Thyroid gland (tissue), 4 donors: ENCODE measurements at regions not wholly inside any gene's neighbourhood (a gene's known extent, or its start where the extent isn't known, plus 50 kb on each side); places are given as distances from the start of the nearest gene placed in this dataset.

Experiments
- DNase-seq, 2 donors: peaks; one replicate each; pipeline ENCODE4 v3.0.0-alpha.2; 2019
- H3K27ac ChIP-seq, 3 donors: fragments of 200-600 bp; sonication (generic); 1 replicate in 2 of 3; 2 replicates in 1 of 3; pipeline ENCODE4 v1.5.1; 2016 to 2019; ENCODE audit warnings: mild to moderate bottlenecking in 1 of 3, moderate library complexity in 1 of 3
- H3K27me3 ChIP-seq: fragments of 200-600 bp; sonication (generic); one replicate; pipeline ENCODE4 v1.5.1; 2019
- H3K36me3 ChIP-seq, 2 donors: fragments of 200-600 bp; sonication (generic); one replicate each; pipeline ENCODE4 v1.5.1; 2016 to 2019
- H3K4me1 ChIP-seq, 2 donors: fragments of 200-600 bp; sonication (generic); one replicate each; pipeline ENCODE4 v1.5.1; 2017 to 2019
- H3K4me3 ChIP-seq, 3 donors: fragments of 200-600 bp; sonication (generic); replicated peaks in 1 of 3; 1 replicate in 2 of 3; 2 replicates in 1 of 3; pipeline ENCODE4 v1.5.1; 2016; ENCODE audit warnings: mild to moderate bottlenecking in 1 of 3
- H3K9me3 ChIP-seq: fragments of 200-600 bp; sonication (generic); one replicate; pipeline ENCODE4 v1.5.1; 2017
- CTCF ChIP-seq, 6 experiments: fragments of 200-600 bp in 3 of 6; fragments of 450-650 bp in 3 of 6; sonication (generic) in 3 of 6; IDR thresholded peaks; one replicate each; pipeline ENCODE4 v1.5.1; 2016 to 2019; ENCODE audit warnings: antibody characterized with exemption in 6 of 6, mild to moderate bottlenecking in 2 of 6, inconsistent platforms in 1 of 6, moderate library complexity in 1 of 6
- POLR2A ChIP-seq, 2 donors: fragments of 450-650 bp; IDR thresholded peaks; one replicate each; pipeline ENCODE4 v1.6.1; 2017; ENCODE audit warnings: antibody characterized with exemption in 2 of 2, mild to moderate bottlenecking in 2 of 2, moderate library complexity in 1 of 2
- WGBS, 2 donors: methylation state at CpG; one replicate each; pipeline ENCODE4 v1.1.5; 2017; 5-methylcytosine and 5-hydroxymethylcytosine counted together
- intact Hi-C: fragments of 100-400 bp; cut with DNase I; formaldehyde crosslinking; loops from one replicate; pipeline ENCODE4 v1.15.1; 2023

GRCh38 chr2:107363806-107364205, 462.9 kb upstream of the RGPD4 start:
- TF ChIP-seq CTCF (IDR thresholded peaks at IDR 0.05), result no peak
- no peak for TF ChIP-seq POLR2A (IDR thresholded peaks at IDR 0.05)
- Histone ChIP-seq H3K27ac (peak overlapping the region in 2 of 3 donors; percentile 39 to 82), H3K36me3 (no peaks in the 10 kb centered on the region), H3K4me3 (no peak overlapping the region), H3K4me1 (peaks cover 35 to 36% of the 10 kb centered on the region in 2 donors), H3K9me3 (no peaks in the 10 kb centered on the region), H3K27me3 (no peaks in the 10 kb centered on the region)
- no peak for DNase-seq
- WGBS, 2 donors, result 73 to 79% methylated on average over 2 of the region's 2 CpGs
- intact Hi-C loops, result loop anchor here (10.0 kb wide), 1 partner anchor 141 kb away; no protein-coding TSS in a partner anchor

- no peak for TF ChIP-seq CTCF (IDR thresholded peaks at IDR 0.05)
- TF ChIP-seq POLR2A (IDR thresholded peaks at IDR 0.05), result no peak
- no peaks in the 10 kb centered on the region for H3K27me3 ChIP-seq
- intact Hi-C loops, result loop anchor here (10.0 kb wide), 1 partner anchor 140 kb away; no protein-coding TSS in a partner anchor
These were observed 462.2 kb upstream of the RGPD4 start for GRCh38 chr2:107364361-107364950.

GRCh38 chr2:107374249-107374648, 452.4 kb upstream of the RGPD4 start:
- Histone ChIP-seq H3K4me1 (peaks cover 3 to 14% of the 10 kb centered on the region in 2 donors), H3K36me3 (no peaks in the 10 kb centered on the region), H3K9me3 (no peaks in the 10 kb centered on the region), H3K27me3 (no peaks in the 10 kb centered on the region), H3K27ac (no peak overlapping the region), H3K4me3 (no peak overlapping the region)
- intact Hi-C loops, result no loop called here
- no peak for TF ChIP-seq POLR2A (IDR thresholded peaks at IDR 0.05)
- TF ChIP-seq CTCF (IDR thresholded peaks at IDR 0.05), result no peak
- 57 to 65% methylated on average over 4 of the region's 4 CpGs for WGBS, 2 donors
- no peak for DNase-seq

More at GRCh38 chr2:107364361-107364950, 462.2 kb upstream of the RGPD4 start:
- H3K4me1 ChIP-seq, result peaks cover 30% of the 10 kb centered on the region in 2 donors
- peak overlapping the region in 2 of 3 donors; percentile 39 to 82 for H3K27ac ChIP-seq
- no peak overlapping the region for H3K4me3 ChIP-seq
- no peak for DNase-seq
- H3K9me3 ChIP-seq, result no peaks in the 10 kb centered on the region
- WGBS, 2 donors, result 89 to 92% methylated on average over 4 of the region's 4 CpGs
- H3K36me3 ChIP-seq, result no peaks in the 10 kb centered on the region

GRCh38 chr2:107376909-107377308, 449.8 kb upstream of the RGPD4 start:
- WGBS, 2 donors, result 7 to 21% methylated on average over 4 of the region's 4 CpGs
- H3K27ac ChIP-seq, result peak overlapping the region; percentile 11 to 57 (median 56)
- DNase-seq, result peak; percentile 70 to 77
- H3K9me3 ChIP-seq, result no peaks in the 10 kb centered on the region
- no peak overlapping the region for H3K4me3 ChIP-seq
- no peaks in the 10 kb centered on the region for H3K27me3 ChIP-seq
- H3K36me3 ChIP-seq, result no peaks in the 10 kb centered on the region
- TF ChIP-seq CTCF (IDR thresholded peaks at IDR 0.05) (no peak), POLR2A (IDR thresholded peaks at IDR 0.05) (no peak)
- intact Hi-C loops, result no loop called here
- H3K4me1 ChIP-seq, result peaks cover 3 to 14% of the 10 kb centered on the region in 2 donors

GRCh38 chr2:107380912-107381311, 445.8 kb upstream of the RGPD4 start:
- H3K27ac ChIP-seq, result no peak overlapping the region
- intact Hi-C loops, result no loop called here
- WGBS, 2 donors, result 90 to 95% methylated on average over 2 of the region's 2 CpGs
- no peak for DNase-seq
- no peak overlapping the region for H3K4me3 ChIP-seq
- H3K36me3 ChIP-seq, result no peaks in the 10 kb centered on the region
- no peaks in the 10 kb centered on the region for H3K9me3 ChIP-seq
- H3K4me1 ChIP-seq, result peaks cover 3 to 12% of the 10 kb centered on the region in 2 donors
- TF ChIP-seq CTCF (IDR thresholded peaks at IDR 0.05) (no peak), POLR2A (IDR thresholded peaks at IDR 0.05) (no peak)
- H3K27me3 ChIP-seq, result no peaks in the 10 kb centered on the region
